Astrocyte of the cerebellum (primary cell): ENCODE measurements at regions not wholly inside any gene's neighbourhood (a gene's known extent, or its start where the extent isn't known, plus 50 kb on each side); places are given as distances from the start of the nearest gene placed in this dataset.
A peak's percentile ranks its signal among the peaks of the same experiment; 100 is the strongest.

Experiments used
- DNase-seq: peaks from one replicate; pipeline ENCODE4 v3.0.0-alpha.2; 2011; ENCODE audit warnings: low read depth
- H3K4me3 ChIP-seq: 2 replicates; pipeline ENCODE4 v1.5.1; 2011; ENCODE audit warnings: mild to moderate bottlenecking, low read depth, low read length, moderate library complexity
- in situ Hi-C: cut with HindIII; loops from 2 replicates; pipeline ENCODE4 v1.10.0; 2017; ENCODE audit warnings: low sequenced_read_pairs
- TF ChIP-seq, protein P1 (sequence below): IDR thresholded peaks from 2 replicates; pipeline ENCODE4 v1.5.1; 2012; ENCODE audit warnings: low read length, low read depth, moderate library complexity, mild to moderate bottlenecking; ENCODE audit errors: missing control alignments

DNA sequence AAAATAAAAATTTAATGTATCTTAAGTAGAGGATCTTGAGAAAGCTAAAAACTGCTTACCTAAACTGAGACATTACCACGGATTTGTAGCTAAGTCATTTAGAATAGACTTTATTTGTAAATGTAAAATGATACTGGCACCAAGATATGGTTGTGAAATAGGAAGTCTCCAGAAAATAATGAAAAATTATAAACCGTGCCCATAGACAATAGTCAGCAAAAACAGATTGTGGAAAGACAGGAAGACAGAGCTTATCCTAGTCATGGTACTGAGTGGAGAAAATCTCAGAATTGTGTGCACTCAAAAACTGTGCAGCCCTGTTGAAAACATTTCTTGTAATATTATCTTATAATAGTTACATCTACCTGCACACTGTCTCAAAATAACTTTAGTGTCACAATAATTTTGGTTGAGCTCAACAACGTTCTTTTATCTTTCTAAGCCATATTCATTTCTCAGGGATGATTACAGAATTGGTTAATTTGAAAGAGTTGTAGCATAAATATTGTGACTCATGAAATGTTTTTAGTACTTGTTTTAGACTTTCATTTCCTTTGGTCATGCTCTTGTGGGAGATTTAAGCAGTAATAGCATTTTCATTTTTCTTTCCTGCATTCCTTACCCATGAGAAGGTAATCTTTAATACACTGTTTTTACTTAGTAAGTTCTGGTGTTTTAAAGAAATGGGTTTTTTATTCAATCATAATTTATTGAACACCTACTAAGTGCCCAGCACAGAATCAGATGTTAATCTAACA, 174.5 kb downstream of the SOX4 start:
- DNase-seq, result peak; percentile 58
- in situ Hi-C loops, result no loop called here
- H3K4me3 ChIP-seq, result no peak overlapping the region
- TF ChIP-seq, protein P1, sequence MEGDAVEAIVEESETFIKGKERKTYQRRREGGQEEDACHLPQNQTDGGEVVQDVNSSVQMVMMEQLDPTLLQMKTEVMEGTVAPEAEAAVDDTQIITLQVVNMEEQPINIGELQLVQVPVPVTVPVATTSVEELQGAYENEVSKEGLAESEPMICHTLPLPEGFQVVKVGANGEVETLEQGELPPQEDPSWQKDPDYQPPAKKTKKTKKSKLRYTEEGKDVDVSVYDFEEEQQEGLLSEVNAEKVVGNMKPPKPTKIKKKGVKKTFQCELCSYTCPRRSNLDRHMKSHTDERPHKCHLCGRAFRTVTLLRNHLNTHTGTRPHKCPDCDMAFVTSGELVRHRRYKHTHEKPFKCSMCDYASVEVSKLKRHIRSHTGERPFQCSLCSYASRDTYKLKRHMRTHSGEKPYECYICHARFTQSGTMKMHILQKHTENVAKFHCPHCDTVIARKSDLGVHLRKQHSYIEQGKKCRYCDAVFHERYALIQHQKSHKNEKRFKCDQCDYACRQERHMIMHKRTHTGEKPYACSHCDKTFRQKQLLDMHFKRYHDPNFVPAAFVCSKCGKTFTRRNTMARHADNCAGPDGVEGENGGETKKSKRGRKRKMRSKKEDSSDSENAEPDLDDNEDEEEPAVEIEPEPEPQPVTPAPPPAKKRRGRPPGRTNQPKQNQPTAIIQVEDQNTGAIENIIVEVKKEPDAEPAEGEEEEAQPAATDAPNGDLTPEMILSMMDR, result no peak

DNA sequence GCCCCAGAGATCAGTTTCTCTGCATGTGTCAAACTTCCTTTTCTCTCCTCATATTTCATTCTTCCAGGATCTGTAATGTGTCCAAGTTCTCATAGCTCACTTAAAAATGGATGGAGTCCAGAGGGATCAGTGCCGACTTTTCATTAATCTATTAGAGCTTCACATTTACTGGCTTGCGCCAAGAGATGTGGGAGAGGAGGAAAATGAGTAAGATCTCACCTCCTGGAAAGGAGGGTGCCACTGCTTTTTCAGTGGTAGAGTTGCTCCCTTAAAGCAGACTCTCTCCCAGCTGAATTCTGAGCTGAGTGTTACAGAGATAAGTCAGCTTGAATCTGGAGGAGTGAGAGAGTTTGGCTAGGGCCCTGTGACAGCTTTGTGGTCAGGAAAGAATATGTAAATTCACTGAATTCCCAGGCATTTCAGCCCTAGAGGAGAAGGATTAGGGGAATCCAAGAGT, 175.9 kb downstream of the SOX4 start:
- peak; percentile 93 for DNase-seq
- H3K4me3 ChIP-seq, result no peak overlapping the region
- in situ Hi-C loops, result no loop called here
- TF ChIP-seq, protein P1, result no peak

DNA sequence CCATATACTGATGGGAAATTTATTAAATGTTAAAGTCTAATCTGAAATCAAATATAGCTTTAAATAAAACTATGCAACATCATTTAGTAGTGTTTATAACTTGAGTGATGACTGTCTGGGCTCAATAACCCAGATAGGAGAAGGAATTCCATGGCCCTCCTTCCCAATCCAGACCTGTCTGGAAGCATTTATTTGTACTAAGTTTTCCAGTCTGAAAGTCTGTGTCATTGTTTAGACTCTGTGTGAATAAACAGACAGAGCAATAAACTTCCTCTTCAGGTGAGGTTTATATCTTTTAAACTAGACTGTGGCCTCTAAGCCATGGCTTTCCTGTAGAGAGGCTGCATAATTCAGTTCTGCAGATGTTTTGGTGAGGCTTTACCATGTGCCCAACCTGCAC, 176.4 kb downstream of the SOX4 start:
- TF ChIP-seq, protein P1, result no peak
- H3K4me3 ChIP-seq, result no peak overlapping the region
- in situ Hi-C loops, result no loop called here
- DNase-seq, result no peak

DNA sequence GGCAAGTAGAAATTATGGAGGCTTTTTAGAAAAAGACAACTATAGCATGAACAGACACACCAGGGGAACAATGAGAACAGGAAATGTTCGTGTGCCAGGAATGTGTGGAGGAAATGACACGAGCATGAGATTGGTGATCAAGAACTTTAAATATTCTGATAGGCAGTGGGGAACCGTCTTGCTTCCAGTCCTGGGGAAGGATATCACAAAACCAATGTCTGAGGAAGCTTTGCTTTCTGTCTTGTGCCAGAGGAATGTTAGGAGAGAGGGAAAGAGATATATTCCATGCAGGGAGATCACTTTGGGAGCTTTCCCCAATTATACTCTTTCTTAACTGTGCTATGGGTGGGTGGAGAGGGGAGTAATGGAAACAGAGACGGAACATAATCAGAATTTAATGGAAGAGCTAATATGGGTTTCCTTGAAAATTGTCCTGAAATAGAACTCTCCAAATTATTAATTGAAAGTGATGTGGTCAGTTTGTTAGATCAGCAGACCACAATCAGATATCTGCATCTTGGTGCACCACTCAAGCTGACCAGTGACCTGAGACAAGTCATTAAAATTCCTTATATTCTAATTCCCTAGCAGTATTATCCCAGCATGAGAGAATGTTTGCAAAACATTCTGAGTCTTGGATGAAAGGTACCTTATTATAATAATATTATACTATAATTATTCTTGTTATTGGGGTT, 178.2 kb downstream of the SOX4 start:
- no peak overlapping the region for H3K4me3 ChIP-seq
- no peak for DNase-seq
- TF ChIP-seq, protein P1, result no peak
- in situ Hi-C loops, result no loop called here

DNA sequence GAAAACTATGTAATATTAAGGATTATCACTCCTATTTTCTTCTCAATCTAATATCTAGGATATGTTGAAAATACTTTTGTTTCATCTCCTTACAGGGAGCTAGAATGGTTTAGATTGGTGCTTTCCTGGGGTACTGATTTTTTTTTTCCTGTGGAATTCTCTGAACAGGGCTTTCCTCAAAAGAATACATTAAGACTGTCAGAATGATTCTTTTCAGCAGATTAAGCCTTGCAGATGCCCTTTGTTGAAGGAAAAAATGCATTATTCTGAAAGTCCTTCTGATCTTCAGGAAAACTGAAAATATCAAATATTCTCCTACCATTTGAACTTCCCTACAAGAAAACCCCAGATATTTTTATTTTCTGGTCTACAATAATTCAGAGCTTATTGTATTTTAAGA, 178.9 kb downstream of the SOX4 start:
- H3K4me3 ChIP-seq, result no peak overlapping the region
- TF ChIP-seq, protein P1, result no peak
- in situ Hi-C loops, result no loop called here
- DNase-seq, result no peak

DNA sequence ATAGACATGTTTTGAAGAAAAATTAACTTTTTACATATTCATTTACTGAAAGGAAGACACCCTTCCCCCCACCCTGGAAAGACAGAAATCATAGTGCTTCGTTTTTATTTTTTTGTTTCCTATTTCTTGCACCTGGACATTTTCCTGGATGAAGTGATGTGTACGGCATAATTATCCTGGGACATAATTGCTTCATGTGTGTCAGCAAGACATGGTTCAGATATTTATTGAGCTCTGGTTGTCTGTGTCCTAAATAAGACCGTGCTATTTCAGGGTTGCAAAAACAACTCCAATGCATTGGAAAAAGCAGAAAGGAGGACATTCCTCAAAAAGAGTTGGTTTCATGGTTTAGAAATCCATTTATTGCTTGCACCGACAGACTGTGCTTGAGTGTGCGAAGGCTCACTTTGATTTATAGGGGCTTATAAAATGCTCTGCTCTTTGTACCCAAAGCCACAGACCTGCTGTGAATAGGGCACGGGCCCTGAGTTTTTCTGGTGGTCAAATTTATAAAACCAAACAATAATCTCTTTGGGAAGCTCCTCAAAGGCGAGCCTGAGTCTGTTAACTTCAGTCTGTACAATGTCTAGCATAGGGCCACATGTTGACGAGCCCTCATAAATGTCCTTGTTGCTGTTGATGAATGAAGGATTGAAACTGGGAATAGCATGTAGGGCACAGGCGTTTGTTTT, 179.5 kb downstream of the SOX4 start:
- in situ Hi-C loops, result no loop called here
- TF ChIP-seq, protein P1, result no peak

More for the DNA sequence above, 179.5 kb downstream of the SOX4 start:
- DNase-seq, result no peak
- H3K4me3 ChIP-seq, result no peak overlapping the region
